GM21390 (cell line): ENCODE measurements at regions not wholly inside any gene's neighbourhood (a gene's known extent, or its start where the extent isn't known, plus 50 kb on each side); places are given as distances from the start of the nearest gene placed in this dataset.

Experiments
- ATAC-seq: cut with Tn5 transposase; IDR thresholded peaks from one replicate; pipeline ENCODE4 v1.9.1; 2021; ENCODE audit not compliant: unreplicated experiment

GRCh38 chr3:182732232-182733015 is 60.9 kb upstream of the ATP11B start:
- no peak for ATAC-seq

- ATAC-seq: no peak
These were observed 57.6 kb upstream of the ATP11B start for GRCh38 chr3:182735672-182736071.

- no peak for ATAC-seq
These were observed 55.5 kb upstream of the ATP11B start for GRCh38 chr3:182737825-182738224.

- no peak for ATAC-seq
These were observed 54.5 kb upstream of the ATP11B start for GRCh38 chr3:182738583-182739411.

GRCh38 chr3:182739619-182740018 is 53.7 kb upstream of the ATP11B start:
- ATAC-seq: no peak

- no peak for ATAC-seq
These were observed 52.6 kb upstream of the ATP11B start for GRCh38 chr3:182740710-182741109.

- ATAC-seq: no peak
These were observed 52.1 kb upstream of the ATP11B start for GRCh38 chr3:182741214-182741613.
